ENCODE measurements at regions not wholly inside any gene's neighbourhood (a gene's known extent, or its start where the extent isn't known, plus 50 kb on each side); places are given as distances from the start of the nearest gene placed in this dataset.

GRCh38 chr6:6796818-6797217 is 208.3 kb downstream of the LY86 start:
- TF ChIP-seq SP1 (IDR thresholded peaks at IDR 0.05) = no peak
- TF ChIP-seq MAX (IDR thresholded peaks at IDR 0.05) = no peak
- no peak for TF ChIP-seq CTCF (IDR thresholded peaks at IDR 0.05; ENCODE audit: low read depth, low read length, missing input control)
- no peak for TF ChIP-seq RXRA (IDR thresholded peaks at IDR 0.05)
- TF ChIP-seq GABPA (IDR thresholded peaks at IDR 0.05 in 1 of 2, conservative IDR thresholded peaks at IDR 0.05 in 1 of 2) = no peak
- no peak for TF ChIP-seq JUND (IDR thresholded peaks at IDR 0.05)

Data from liver (tissue), 3 donors.